Naive thymus-derived CD4-positive, alpha-beta T cell (primary cell): ENCODE measurements at regions not wholly inside any gene's neighbourhood (a gene's known extent, or its start where the extent isn't known, plus 50 kb on each side); places are given as distances from the start of the nearest gene placed in this dataset.
"Not testable (repeated sequence)": the region's sequence is repeated elsewhere in the genome, so short reads cannot be mapped to it uniquely, and the experiment has no call there.

Source experiments
- ATAC-seq: fragments of 150-1000 bp; cut with Tn5 transposase; 2 replicates; pipeline ENCODE4 v1.10.0; 2021; ENCODE audit warnings: mild to moderate bottlenecking, moderate library complexity
- CTCF ChIA-PET: fragments of 350-600 bp; sonication (Branson Sonifier 250); formaldehyde crosslinking; loops from one replicate; lab custom pipeline; 2021; ENCODE audit warnings: antibody characterized with exemption; lab: Charles Lee
- POLR2A ChIA-PET: fragments of 350-600 bp; sonication (Branson Sonifier 250); formaldehyde crosslinking; loops from one replicate; lab custom pipeline; 2021; ENCODE audit warnings: antibody characterized with exemption, inconsistent platforms; lab: Charles Lee
- DNase-seq, 9 donors: peaks; one replicate each; pipeline versions ENCODE4 v3.0.0 to v3.0.0-alpha.2; 2020 to 2022; ENCODE audit warnings: mixed read lengths in 1 of 9
- H3K27ac ChIP-seq: one replicate; pipeline ENCODE4 v1.7.0; 2013; ENCODE audit warnings: mild to moderate bottlenecking, low read depth, low read length, moderate library complexity
- H3K27me3 ChIP-seq, 2 donors: one replicate each; pipeline ENCODE4 v1.7.0; 2013; ENCODE audit warnings: low read length in 2 of 2, mild to moderate bottlenecking in 2 of 2, moderate library complexity in 2 of 2; ENCODE audit not compliant: control insufficient read depth in 2 of 2, insufficient read depth in 2 of 2
- H3K36me3 ChIP-seq, 3 experiments: 1 replicate in 2 of 3; 2 replicates in 1 of 3; pipeline ENCODE4 v1.7.0; 2013; ENCODE audit warnings: low read length in 3 of 3, mild to moderate bottlenecking in 3 of 3, moderate library complexity in 1 of 3; ENCODE audit not compliant: insufficient read depth in 3 of 3, control insufficient read depth in 2 of 3
- H3K4me1 ChIP-seq, 2 donors: one replicate each; pipeline ENCODE4 v1.7.0; 2013; ENCODE audit warnings: low read length in 2 of 2, mild to moderate bottlenecking in 2 of 2, moderate library complexity in 1 of 2; ENCODE audit not compliant: control insufficient read depth in 2 of 2, insufficient read depth in 2 of 2
- H3K4me3 ChIP-seq: 2 replicates; pipeline ENCODE4 v1.7.0; 2013; ENCODE audit warnings: mild to moderate bottlenecking, low read length
- H3K9me3 ChIP-seq, 3 experiments: 1 replicate in 2 of 3; 2 replicates in 1 of 3; pipeline ENCODE4 v1.7.0; 2013; ENCODE audit warnings: low read length in 3 of 3; ENCODE audit not compliant: control insufficient read depth in 2 of 3
- H3K27ac Mint-ChIP-seq, 9 donors: one replicate each; pipeline ENCODE4 v1.8.0; 2020 to 2022; ENCODE audit warnings: mixed read lengths in 9 of 9, mild to moderate bottlenecking in 8 of 9, moderate library complexity in 5 of 9, inconsistent platforms in 2 of 9
- H3K27me3 Mint-ChIP-seq, 5 donors: one replicate each; pipeline ENCODE4 v1.8.0; 2021 to 2022; ENCODE audit warnings: mixed read lengths in 5 of 5, mild to moderate bottlenecking in 1 of 5
- H3K36me3 Mint-ChIP-seq, 5 donors: one replicate each; pipeline ENCODE4 v1.8.0; 2020 to 2022; ENCODE audit warnings: mixed read lengths in 5 of 5, mild to moderate bottlenecking in 3 of 5, inconsistent platforms in 1 of 5
- H3K4me1 Mint-ChIP-seq, 7 donors: one replicate each; pipeline ENCODE4 v1.8.0; 2020 to 2022; ENCODE audit warnings: mixed read lengths in 7 of 7, mild to moderate bottlenecking in 3 of 7, inconsistent platforms in 1 of 7
- H3K4me3 Mint-ChIP-seq, 10 donors: one replicate each; pipeline ENCODE4 v1.8.0; 2020 to 2022; ENCODE audit warnings: mild to moderate bottlenecking in 10 of 10, mixed read lengths in 10 of 10, moderate library complexity in 6 of 10, inconsistent platforms in 2 of 10
- H3K9me3 Mint-ChIP-seq, 11 donors: one replicate each; pipeline ENCODE4 v1.8.0; 2020 to 2022; ENCODE audit warnings: mixed read lengths in 11 of 11, mild to moderate bottlenecking in 4 of 11, inconsistent platforms in 1 of 11, moderate library complexity in 1 of 11
- intact Hi-C, 2 donors: fragments of 100-400 bp; cut with micrococcal nuclease; formaldehyde crosslinking; loops; one replicate each; pipeline ENCODE4 v1.15.1; 2023

- no peaks in the 10 kb centered on the region for H3K27me3 ChIP-seq
- ChIA-PET CTCF (no interaction called here), POLR2A (no interaction called here)
- Mint-ChIP-seq H3K27ac (no peak overlapping the region), H3K27me3 (peaks cover 0 to under 1% (median 0%) of the 10 kb centered on the region in 5 donors), H3K4me3 (no peak overlapping the region), H3K36me3 (no peaks in the 10 kb centered on the region), H3K9me3 (peaks cover 0 to 4% (median 0%) of the 10 kb centered on the region in 11 donors), H3K4me1 (no peaks in the 10 kb centered on the region)
- intact Hi-C loops: no loop called here
- H3K4me3 ChIP-seq: no peak overlapping the region
- no peak overlapping the region for H3K27ac ChIP-seq
- H3K36me3 ChIP-seq: no peaks in the 10 kb centered on the region
- H3K4me1 ChIP-seq: no peaks in the 10 kb centered on the region
- H3K9me3 ChIP-seq: no peaks in the 10 kb centered on the region
- DNase-seq: no peak
- ATAC-seq: no peak
Measured at GRCh38 chr3:104437891-104438290, 928.8 kb upstream of the ALCAM start.

DNA sequence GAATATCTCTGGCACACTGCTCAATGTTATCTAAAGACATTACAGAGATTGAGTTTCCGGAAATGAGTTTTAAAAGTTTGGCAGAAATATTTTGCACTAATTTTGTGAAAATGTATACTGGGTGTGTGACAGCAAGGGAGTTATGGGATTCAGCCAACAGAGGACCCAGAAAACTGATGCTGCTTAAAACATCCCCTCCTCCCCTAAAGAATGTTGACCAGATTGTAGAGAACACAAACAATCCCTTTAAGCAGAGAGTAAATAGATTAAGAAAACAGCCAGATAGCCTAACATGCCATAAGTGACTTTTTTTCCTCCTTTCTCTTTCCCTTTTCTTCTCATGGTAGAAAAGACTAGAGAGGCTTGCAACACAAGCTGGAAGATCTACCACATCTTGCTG is 928.0 kb upstream of the ALCAM start:
- no peak overlapping the region for H3K4me3 ChIP-seq
- ATAC-seq (no peak), DNase-seq (no peak)
- H3K27ac ChIP-seq: no peak overlapping the region
- Mint-ChIP-seq H3K4me1 (no peaks in the 10 kb centered on the region), H3K4me3 (no peak overlapping the region), H3K9me3 (peaks cover 0 to 3% (median 0%) of the 10 kb centered on the region in 11 donors), H3K27me3 (peaks cover 0 to 4% (median 0%) of the 10 kb centered on the region in 5 donors), H3K36me3 (no peaks in the 10 kb centered on the region), H3K27ac (no peak overlapping the region)
- H3K36me3 ChIP-seq: no peaks in the 10 kb centered on the region
- H3K4me1 ChIP-seq: no peaks in the 10 kb centered on the region
- ChIA-PET CTCF (no interaction called here), POLR2A (no interaction called here)
- no peaks in the 10 kb centered on the region for H3K27me3 ChIP-seq
- no peaks in the 10 kb centered on the region for H3K9me3 ChIP-seq
- intact Hi-C loops: no loop called here

DNA sequence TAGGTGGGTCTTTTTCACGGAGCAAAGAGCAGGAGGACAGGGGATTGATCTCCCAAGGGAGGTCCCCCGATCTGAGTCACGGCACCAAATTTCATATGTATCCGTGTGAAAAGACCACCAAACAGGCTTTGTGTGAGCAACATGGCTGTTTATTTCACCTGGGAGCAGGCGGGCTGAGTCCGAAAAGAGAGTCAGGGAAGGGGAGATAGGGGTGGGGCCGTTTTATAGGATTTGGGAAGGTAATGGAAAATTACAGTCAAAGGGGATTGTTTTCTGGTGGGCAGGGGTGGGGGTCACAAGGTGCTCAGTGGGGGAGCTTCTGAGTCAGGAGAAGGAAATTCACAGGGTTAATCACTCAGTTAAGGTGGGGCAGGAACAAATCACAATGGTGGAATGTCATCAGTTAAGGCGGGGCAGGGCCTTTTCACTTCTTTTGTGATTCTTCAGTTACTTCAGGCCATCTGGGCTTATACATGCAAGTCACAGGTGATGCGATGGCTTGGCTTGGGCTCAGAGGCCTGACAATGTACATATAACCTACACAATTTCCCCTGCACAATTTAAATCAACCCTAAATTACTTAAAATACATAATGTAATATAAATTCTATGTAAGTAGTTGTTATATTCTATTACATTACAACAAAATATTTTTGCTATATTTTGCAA is 921.3 kb upstream of the ALCAM start:
- ATAC-seq, POLR2A ChIA-PET, DNase-seq: not testable (repeated sequence)

DNA sequence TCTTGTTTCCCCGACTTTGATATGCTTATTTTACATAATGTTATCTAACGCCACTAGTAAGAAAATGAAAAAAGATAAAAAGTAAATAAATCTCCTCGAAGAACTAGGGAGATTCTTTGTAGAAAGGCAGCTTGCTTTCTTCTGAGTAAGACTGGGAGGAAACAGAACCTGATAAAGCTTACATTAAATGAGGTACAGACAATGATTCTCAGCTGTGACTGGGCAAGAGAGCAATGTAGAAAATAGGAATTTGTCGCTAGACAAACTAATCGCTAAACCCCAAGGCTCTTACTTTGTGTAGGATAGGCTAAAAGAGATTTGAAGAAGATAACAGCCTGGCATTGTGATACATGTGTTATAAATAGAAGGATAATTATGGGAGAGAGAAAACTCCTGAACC is 919.0 kb upstream of the ALCAM start:
- DNase-seq (no peak), ATAC-seq (no peak)
- Mint-ChIP-seq H3K9me3 (peaks cover 0 to 7% (median 1%) of the 10 kb centered on the region in 11 donors), H3K36me3 (no peaks in the 10 kb centered on the region), H3K27ac (no peak overlapping the region), H3K4me1 (no peaks in the 10 kb centered on the region), H3K4me3 (no peak overlapping the region), H3K27me3 (peaks cover 0 to 11% (median 0%) of the 10 kb centered on the region in 5 donors)
- intact Hi-C loops: no loop called here
- CTCF ChIA-PET: no interaction called here
- Histone ChIP-seq H3K27ac (no peak overlapping the region), H3K27me3 (no peaks in the 10 kb centered on the region), H3K36me3 (no peaks in the 10 kb centered on the region), H3K9me3 (no peaks in the 10 kb centered on the region), H3K4me3 (no peak overlapping the region), H3K4me1 (no peaks in the 10 kb centered on the region)
- POLR2A ChIA-PET: no interaction called here

More for the DNA sequence above, 921.3 kb upstream of the ALCAM start:
- CTCF ChIA-PET, intact Hi-C loops, H3K36me3 Mint-ChIP-seq, H3K9me3 ChIP-seq, H3K4me1 Mint-ChIP-seq, H3K27me3 ChIP-seq, H3K4me1 ChIP-seq, H3K9me3 Mint-ChIP-seq, H3K4me3 ChIP-seq, H3K36me3 ChIP-seq, H3K27ac ChIP-seq, H3K27ac Mint-ChIP-seq, H3K4me3 Mint-ChIP-seq: not testable (repeated sequence)
- peaks cover 0 to 11% (median 0%) of the 10 kb centered on the region in 5 donors for H3K27me3 Mint-ChIP-seq

GRCh38 chr3:104452697-104453096 is 914.0 kb upstream of the ALCAM start:
- Histone ChIP-seq H3K4me3 (no peak overlapping the region), H3K9me3 (no peaks in the 10 kb centered on the region), H3K4me1 (no peaks in the 10 kb centered on the region), H3K36me3 (no peaks in the 10 kb centered on the region), H3K27me3 (no peaks in the 10 kb centered on the region), H3K27ac (no peak overlapping the region)
- Mint-ChIP-seq H3K4me1 (peaks cover 0 to 1% (median 0%) of the 10 kb centered on the region in 7 donors), H3K27me3 (no peaks in the 10 kb centered on the region), H3K27ac (no peak overlapping the region), H3K36me3 (no peaks in the 10 kb centered on the region), H3K9me3 (peaks cover 0 to 4% (median 0%) of the 10 kb centered on the region in 11 donors), H3K4me3 (no peak overlapping the region)
- DNase-seq (no peak), ATAC-seq (no peak)
- ChIA-PET POLR2A (no interaction called here), CTCF (no interaction called here)
- intact Hi-C loops: no loop called here

DNA sequence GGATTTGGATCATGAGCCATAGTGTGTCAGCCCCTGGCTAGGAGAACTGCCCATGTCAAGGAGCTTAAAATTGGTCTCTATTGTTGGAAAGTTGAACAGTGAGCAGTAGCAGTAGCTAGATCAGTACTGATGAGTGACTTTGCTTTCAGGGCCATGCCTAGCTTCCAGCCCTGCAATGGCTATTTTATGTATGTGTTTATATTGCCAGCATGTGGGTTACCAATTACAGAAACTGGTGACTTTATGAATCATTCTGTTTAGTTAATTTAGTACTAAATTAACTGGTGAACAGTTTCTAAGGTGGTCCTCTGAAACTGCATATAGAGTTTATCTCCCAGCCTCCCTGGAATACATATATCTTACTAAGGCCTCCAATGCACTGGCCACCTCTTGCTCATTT is 908.1 kb upstream of the ALCAM start:
- Histone ChIP-seq H3K27me3 (no peaks in the 10 kb centered on the region), H3K36me3 (no peaks in the 10 kb centered on the region), H3K27ac (no peak overlapping the region), H3K4me1 (no peaks in the 10 kb centered on the region), H3K4me3 (no peak overlapping the region), H3K9me3 (no peaks in the 10 kb centered on the region)
- Mint-ChIP-seq H3K27me3 (no peaks in the 10 kb centered on the region), H3K36me3 (no peaks in the 10 kb centered on the region), H3K4me3 (no peak overlapping the region), H3K4me1 (peaks cover 0 to 1% (median 0%) of the 10 kb centered on the region in 7 donors), H3K27ac (no peak overlapping the region), H3K9me3 (peaks cover 0 to 8% (median 0%) of the 10 kb centered on the region in 11 donors)
- ChIA-PET POLR2A (no interaction called here), CTCF (no interaction called here)
- ATAC-seq (no peak), DNase-seq (no peak)
- intact Hi-C loops: no loop called here
